Smooth muscle cell of the brain vasculature (primary cell): ENCODE measurements at regions not wholly inside any gene's neighbourhood (a gene's known extent, or its start where the extent isn't known, plus 50 kb on each side); places are given as distances from the start of the nearest gene placed in this dataset.
A peak's percentile ranks its signal among the peaks of the same experiment; 100 is the strongest.
"Not testable (repeated sequence)": the region's sequence is repeated elsewhere in the genome, so short reads cannot be mapped to it uniquely, and the experiment has no call there.

Experiments
- DNase-seq: peaks from one replicate; pipeline ENCODE4 v3.0.0-alpha.2; 2012; ENCODE audit warnings: low read depth, low spot score

GRCh38 chr11:24373516-24373915 lies 123.3 kb upstream of the LUZP2 start:
- no peak for DNase-seq

- no peak for DNase-seq
Measured at GRCh38 chr11:24375351-24375750, 121.5 kb upstream of the LUZP2 start.

- no peak for DNase-seq
Measured at GRCh38 chr11:24375931-24376330, 120.9 kb upstream of the LUZP2 start.

- no peak for DNase-seq
Measured at GRCh38 chr11:24383137-24383536, 113.7 kb upstream of the LUZP2 start.

- no peak for DNase-seq
Measured at GRCh38 chr11:24384240-24384639, 112.6 kb upstream of the LUZP2 start.

GRCh38 chr11:24386546-24387397 lies 110.1 kb upstream of the LUZP2 start:
- peak; percentile 9 for DNase-seq

- no peak for DNase-seq
Measured at GRCh38 chr11:24389575-24389974, 107.3 kb upstream of the LUZP2 start.

- DNase-seq, result no peak
Measured at GRCh38 chr11:24390016-24390415, 106.8 kb upstream of the LUZP2 start.

GRCh38 chr11:24390762-24391161 lies 106.1 kb upstream of the LUZP2 start:
- no peak for DNase-seq

GRCh38 chr11:24391167-24391566 lies 105.7 kb upstream of the LUZP2 start:
- no peak for DNase-seq

GRCh38 chr11:24400059-24400665 lies 96.7 kb upstream of the LUZP2 start:
- DNase-seq, result no peak

GRCh38 chr11:24406389-24406788 lies 90.5 kb upstream of the LUZP2 start:
- DNase-seq, result no peak

GRCh38 chr11:24406980-24407379 lies 89.9 kb upstream of the LUZP2 start:
- no peak for DNase-seq

GRCh38 chr11:24407733-24408132 lies 89.1 kb upstream of the LUZP2 start:
- DNase-seq, result no peak

- no peak for DNase-seq
Measured at GRCh38 chr11:24408202-24408601, 88.7 kb upstream of the LUZP2 start.

GRCh38 chr11:24411791-24412190 lies 85.1 kb upstream of the LUZP2 start:
- DNase-seq, result no peak

- DNase-seq, result no peak
Measured at GRCh38 chr11:24412722-24413121, 84.1 kb upstream of the LUZP2 start.

- DNase-seq, result no peak
Measured at GRCh38 chr11:24413391-24413790, 83.5 kb upstream of the LUZP2 start.

- DNase-seq, result not testable (repeated sequence)
Measured at GRCh38 chr11:24415955-24416636, 80.8 kb upstream of the LUZP2 start.

GRCh38 chr11:24421766-24422165 lies 75.1 kb upstream of the LUZP2 start:
- DNase-seq, result no peak

- DNase-seq, result no peak
Measured at GRCh38 chr11:24422376-24422775, 74.5 kb upstream of the LUZP2 start.

GRCh38 chr11:24437123-24437522 lies 59.7 kb upstream of the LUZP2 start:
- no peak for DNase-seq
